ENCODE measurements at regions not wholly inside any gene's neighbourhood (a gene's known extent, or its start where the extent isn't known, plus 50 kb on each side); places are given as distances from the start of the nearest gene placed in this dataset.

- POLR2A ChIA-PET, result no interaction called here
These were observed 59.3 kb upstream of the OSTN start for GRCh38 chr3:191139736-191140135.

GRCh38 chr3:191138937-191139336 is 60.1 kb upstream of the OSTN start:
- no peaks in the 10 kb centered on the region for H3K79me2 ChIP-seq (ENCODE audit: insufficient read depth)
- H3K9ac ChIP-seq, result no peak overlapping the region
- no peaks in the 10 kb centered on the region for H3K27me3 ChIP-seq (ENCODE audit: insufficient read depth)
- H2AFZ ChIP-seq (ENCODE audit: low read depth), result no peak overlapping the region
- peaks cover 0 to 7% of the 10 kb centered on the region in 2 experiments; a peak in 2 of 4 replicates for H3K4me1 ChIP-seq (ENCODE audit: control insufficient read depth in 1 of 2, insufficient read depth in 2 of 2, low read depth in 1 of 2, low read length in 1 of 2)
- peaks cover 19% of the 10 kb centered on the region for H3F3A ChIP-seq (replicated peaks; ENCODE audit: insufficient read depth)
- H3K27ac ChIP-seq (ENCODE audit: low read depth in 2 of 2, low read length in 1 of 2), result no peak overlapping the region
- H3K36me3 ChIP-seq (replicated peaks in 1 of 2; ENCODE audit: control insufficient read depth in 1 of 2, insufficient read depth in 2 of 2, low read length in 1 of 2), result no peaks in the 10 kb centered on the region
- no peak for DNase-seq
- ChIA-PET CTCF (no interaction called here), POLR2A (no interaction called here)
- no peak overlapping the region for H3K4me3 ChIP-seq (ENCODE audit: low read depth in 2 of 2, low read length in 1 of 2)
- WGBS (ENCODE audit: low lambda C conversion rate), result 51% methylated on average over 1 of the region's 1 CpG
- H3K4me2 ChIP-seq, result no peak overlapping the region
- no peaks in the 10 kb centered on the region for H3K9me3 ChIP-seq
- no peaks in the 10 kb centered on the region for H4K20me1 ChIP-seq (ENCODE audit: insufficient read depth)
- H3K9me2 ChIP-seq, result no peaks in the 10 kb centered on the region
- TF ChIP-seq GABPA (IDR thresholded peaks at IDR 0.05; ENCODE audit: low read depth) (no peak), FOXM1 (IDR thresholded peaks at IDR 0.05; ENCODE audit: low read depth) (no peak), RXRA (IDR thresholded peaks at IDR 0.05; ENCODE audit: borderline replicate concordance, low read depth) (no peak), REST (IDR thresholded peaks at IDR 0.05; ENCODE audit: low read depth, low read length) (no peak), CHD2 (IDR thresholded peaks at IDR 0.05; ENCODE audit: low read length, partially characterized antibody) (no peak), MEF2A (IDR thresholded peaks at IDR 0.05; ENCODE audit: borderline replicate concordance, low read depth) (no peak), FOXJ3 (CRISPR knock-in tag; IDR thresholded peaks at IDR 0.05) (no peak), TEAD4 (IDR thresholded peaks at IDR 0.05; ENCODE audit: borderline replicate concordance, insufficient read depth) (no peak), RAD21 (IDR thresholded peaks at IDR 0.05; ENCODE audit: low read length) (no peak)

More at GRCh38 chr3:191139736-191140135, 59.3 kb upstream of the OSTN start:
- DNase-seq, result no peak
- Histone ChIP-seq H3K9me3 (no peaks in the 10 kb centered on the region), H2AFZ (ENCODE audit: low read depth) (no peak overlapping the region), H3K9me2 (no peaks in the 10 kb centered on the region), H3K4me2 (no peak overlapping the region), H3K27me3 (ENCODE audit: insufficient read depth) (no peaks in the 10 kb centered on the region), H3K9ac (no peak overlapping the region), H3F3A (replicated peaks; ENCODE audit: insufficient read depth) (peaks cover 19% of the 10 kb centered on the region), H3K4me1 (ENCODE audit: control insufficient read depth in 1 of 2, insufficient read depth in 2 of 2, low read depth in 1 of 2, low read length in 1 of 2) (peaks cover 0 to 7% of the 10 kb centered on the region in 2 experiments; a peak in 2 of 4 replicates), H4K20me1 (ENCODE audit: insufficient read depth) (no peaks in the 10 kb centered on the region), H3K4me3 (ENCODE audit: low read depth in 2 of 2, low read length in 1 of 2) (no peak overlapping the region), H3K27ac (ENCODE audit: low read depth in 2 of 2, low read length in 1 of 2) (no peak overlapping the region), H3K79me2 (ENCODE audit: insufficient read depth) (no peaks in the 10 kb centered on the region), H3K36me3 (replicated peaks in 1 of 2; ENCODE audit: control insufficient read depth in 1 of 2, insufficient read depth in 2 of 2, low read length in 1 of 2) (no peaks in the 10 kb centered on the region)
- no peak for TF ChIP-seq NFIC (IDR thresholded peaks at IDR 0.05; ENCODE audit: borderline replicate concordance)
- WGBS (ENCODE audit: low lambda C conversion rate), result 69% methylated on average over 3 of the region's 3 CpGs
- CTCF ChIA-PET, result no interaction called here
